ENCODE measurements at regions not wholly inside any gene's neighbourhood (a gene's known extent, or its start where the extent isn't known, plus 50 kb on each side); places are given as distances from the start of the nearest gene placed in this dataset.

GRCh38 chr4:120314969-120315368 is 248.3 kb upstream of the MAD2L1 start:
- Histone ChIP-seq H3K9me3 (no peaks in the 10 kb centered on the region), H3K36me3 (ENCODE audit: insufficient read depth in 1 of 2, low read depth in 1 of 2) (no peaks in the 10 kb centered on the region), H3K4me1 (no peaks in the 10 kb centered on the region), H3K27ac (no peak overlapping the region), H3K27me3 (ENCODE audit: insufficient read depth in 3 of 3, low read length in 2 of 3) (no peaks in the 10 kb centered on the region), H3K4me3 (no peak overlapping the region)
- 85 to 90% (median 88%) methylated on average over 2 of the region's 2 CpGs for WGBS, 3 donors
- intact Hi-C loops (cut with DNase I) = no loop called here
- DNase-seq (no peak), ATAC-seq (no peak)
- TF ChIP-seq CTCF (IDR thresholded peaks at IDR 0.05) = no peak

- Histone ChIP-seq H3K4me3 (no peak overlapping the region), H3K4me1 (no peaks in the 10 kb centered on the region), H3K9me3 (no peaks in the 10 kb centered on the region), H3K27ac (no peak overlapping the region), H3K36me3 (ENCODE audit: insufficient read depth in 1 of 2, low read depth in 1 of 2) (no peaks in the 10 kb centered on the region), H3K27me3 (ENCODE audit: insufficient read depth in 3 of 3, low read length in 2 of 3) (no peaks in the 10 kb centered on the region)
- DNase-seq (no peak), ATAC-seq (no peak)
- 51 to 59% (median 52%) methylated on average over 2 of the region's 2 CpGs for WGBS, 3 donors
- intact Hi-C loops (cut with DNase I) = no loop called here
- no peak for TF ChIP-seq CTCF (IDR thresholded peaks at IDR 0.05)
Observed at GRCh38 chr4:120304801-120305200, 238.2 kb upstream of the MAD2L1 start.

GRCh38 chr4:120299631-120300030 is 233.0 kb upstream of the MAD2L1 start:
- Histone ChIP-seq H3K27me3 (ENCODE audit: insufficient read depth in 3 of 3, low read length in 2 of 3) (no peaks in the 10 kb centered on the region), H3K27ac (no peak overlapping the region), H3K4me1 (no peaks in the 10 kb centered on the region), H3K9me3 (no peaks in the 10 kb centered on the region), H3K36me3 (ENCODE audit: insufficient read depth in 1 of 2, low read depth in 1 of 2) (no peaks in the 10 kb centered on the region), H3K4me3 (no peak overlapping the region)
- 72 to 85% (median 79%) methylated on average over 2 of the region's 2 CpGs for WGBS, 3 donors
- intact Hi-C loops (cut with DNase I) = loop anchor here (2.0 kb wide), 2 partner anchors 27 to 43 kb away; no protein-coding TSS in a partner anchor
- no peak for TF ChIP-seq CTCF (IDR thresholded peaks at IDR 0.05)
- DNase-seq (no peak), ATAC-seq (no peak)

- no peak for ATAC-seq
- intact Hi-C loops (cut with DNase I) = no loop called here
- Histone ChIP-seq H3K4me3 (no peak overlapping the region), H3K27ac (no peak overlapping the region), H3K9me3 (no peaks in the 10 kb centered on the region), H3K4me1 (no peaks in the 10 kb centered on the region), H3K36me3 (ENCODE audit: insufficient read depth in 1 of 2, low read depth in 1 of 2) (no peaks in the 10 kb centered on the region), H3K27me3 (ENCODE audit: insufficient read depth in 3 of 3, low read length in 2 of 3) (no peaks in the 10 kb centered on the region)
- WGBS, 3 donors = 58 to 71% (median 66%) methylated on average over 4 of the region's 4 CpGs
- no peak for TF ChIP-seq CTCF (IDR thresholded peaks at IDR 0.05)
- DNase-seq = no peak
Observed at GRCh38 chr4:120293341-120293740, 226.7 kb upstream of the MAD2L1 start.

- H3K4me1 ChIP-seq = no peaks in the 10 kb centered on the region
- no peak for DNase-seq
- intact Hi-C loops (cut with DNase I) = no loop called here
- H3K36me3 ChIP-seq (ENCODE audit: insufficient read depth in 1 of 2, low read depth in 1 of 2) = no peaks in the 10 kb centered on the region
- WGBS, 3 donors = 74 to 80% (median 79%) methylated on average over 6 to 7 of the region's 7 CpGs
- no peak for ATAC-seq
- TF ChIP-seq CTCF (IDR thresholded peaks at IDR 0.05) = no peak
- no peaks in the 10 kb centered on the region for H3K9me3 ChIP-seq
- H3K4me3 ChIP-seq = no peak overlapping the region
- no peaks in the 10 kb centered on the region for H3K27me3 ChIP-seq (ENCODE audit: insufficient read depth in 3 of 3, low read length in 2 of 3)
- no peak overlapping the region for H3K27ac ChIP-seq
Observed at GRCh38 chr4:120291541-120291940, 224.9 kb upstream of the MAD2L1 start.
